Femur (tissue), 1 donor: ENCODE measurements at regions not wholly inside any gene's neighbourhood (a gene's known extent, or its start where the extent isn't known, plus 50 kb on each side); places are given as distances from the start of the nearest gene placed in this dataset.
A peak's percentile ranks its signal among the peaks of the same experiment; 100 is the strongest.
"Not testable (repeated sequence)": the region's sequence is repeated elsewhere in the genome, so short reads cannot be mapped to it uniquely, and the experiment has no call there.

Source experiments
- DNase-seq: peaks from one replicate; pipeline ENCODE4 v3.0.0-alpha.2; 2017

DNA sequence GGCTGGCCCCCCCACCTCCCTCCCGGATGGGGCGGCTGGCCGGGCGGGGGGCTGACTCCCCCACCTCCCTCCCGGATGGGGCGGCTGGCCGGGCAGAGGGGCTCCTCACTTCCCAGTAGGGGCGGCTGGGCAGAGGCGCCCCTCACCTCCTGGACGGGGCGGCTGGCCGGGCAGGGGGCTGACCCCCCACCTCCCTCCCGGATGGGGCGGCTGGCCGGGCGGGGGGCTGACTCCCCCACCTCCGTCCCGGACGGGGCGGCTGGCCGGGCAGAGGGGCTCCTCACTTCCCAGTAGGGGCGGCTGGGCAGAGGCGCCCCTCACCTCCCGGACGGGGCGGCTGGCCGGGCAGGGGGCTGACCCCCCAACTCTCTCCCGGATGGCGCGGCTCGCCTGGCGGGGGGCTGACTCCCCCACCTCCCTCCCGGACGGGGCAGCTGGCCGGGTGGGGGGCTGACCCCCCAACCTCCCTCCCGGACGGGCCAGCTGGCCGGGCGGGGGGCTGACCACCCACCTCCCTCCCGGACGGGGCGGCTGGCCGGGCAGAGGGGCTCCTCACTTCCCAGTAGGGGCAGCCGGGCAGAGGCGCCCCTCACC lies 194.1 kb upstream of the GRIA1 start:
- not testable (repeated sequence) for DNase-seq

DNA sequence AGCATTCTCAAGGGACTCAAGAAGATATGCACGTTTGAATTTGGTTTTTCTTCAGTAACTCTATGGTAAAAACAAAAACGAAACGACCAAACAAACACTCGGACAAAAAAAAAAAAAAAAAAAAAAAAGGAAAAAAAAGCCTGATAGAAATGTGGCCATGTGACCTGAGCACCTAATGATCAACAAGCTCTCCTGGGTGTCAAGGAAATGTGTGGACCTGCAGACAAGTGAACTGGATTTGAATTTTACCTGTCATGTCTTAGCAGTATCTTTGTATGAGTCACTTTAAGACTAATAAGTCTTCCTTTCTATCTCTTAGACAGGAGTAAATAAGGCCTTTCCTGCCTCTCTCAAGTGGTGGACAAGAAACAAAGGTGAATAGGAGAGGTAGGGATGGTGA lies 190.6 kb upstream of the GRIA1 start:
- no peak for DNase-seq

DNA sequence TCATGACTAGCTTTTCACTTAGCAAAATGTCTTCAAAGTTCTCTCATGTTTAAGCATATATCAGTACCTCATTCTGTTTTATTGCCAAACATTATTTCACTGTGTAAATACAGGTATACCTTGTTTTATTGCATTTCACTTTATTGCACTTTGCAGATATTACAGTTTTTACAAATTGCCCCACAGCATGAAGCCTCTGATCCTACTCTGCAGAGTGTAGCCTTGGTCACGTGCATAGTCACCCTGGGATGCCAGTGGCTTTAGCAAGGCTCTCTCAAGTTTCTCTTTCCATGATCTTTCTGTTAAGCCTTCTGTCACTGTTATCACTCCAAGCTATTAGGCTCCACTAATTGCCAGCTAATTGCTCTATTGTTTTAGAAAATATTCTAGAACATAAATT lies 182.2 kb upstream of the GRIA1 start:
- DNase-seq, result no peak

DNA sequence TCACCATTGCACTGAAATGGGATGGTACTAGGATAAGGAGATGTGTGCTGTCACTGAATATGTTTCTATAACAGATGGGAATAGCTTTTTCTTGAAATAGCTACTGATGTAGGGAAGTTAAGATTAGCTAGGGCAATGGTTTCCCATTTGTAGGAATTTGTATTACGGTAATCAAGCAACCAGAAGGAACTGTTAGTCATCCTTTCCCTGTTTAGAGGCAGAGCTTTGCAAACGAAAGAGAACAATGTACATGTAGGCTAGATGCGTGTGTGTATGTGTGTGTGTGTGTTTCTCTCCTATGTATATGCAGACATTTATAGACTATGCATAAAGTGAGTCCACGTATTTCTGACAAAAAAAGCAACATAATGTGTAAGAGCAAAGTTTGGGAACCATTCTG lies 171.9 kb upstream of the GRIA1 start:
- DNase-seq, result no peak

DNA sequence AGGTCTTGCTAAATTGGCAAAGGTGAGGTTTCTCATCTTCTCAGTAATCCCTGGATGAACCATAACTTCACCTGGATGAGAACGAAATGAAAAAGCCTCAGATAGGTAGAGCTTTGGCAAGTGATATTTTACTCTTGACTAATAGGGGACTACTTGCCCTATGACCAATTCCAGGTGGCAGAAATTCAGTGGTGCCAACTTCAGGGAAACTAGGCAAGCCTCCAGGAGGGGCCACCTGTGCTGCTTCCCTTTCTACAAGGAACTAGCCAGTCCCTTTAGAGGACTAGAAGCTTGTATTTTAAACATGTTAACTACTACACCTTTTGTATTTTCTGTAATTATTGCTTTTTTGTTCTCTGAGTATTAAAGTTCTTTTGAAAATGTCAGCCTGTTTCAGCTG lies 169.0 kb upstream of the GRIA1 start:
- DNase-seq, result no peak

DNA sequence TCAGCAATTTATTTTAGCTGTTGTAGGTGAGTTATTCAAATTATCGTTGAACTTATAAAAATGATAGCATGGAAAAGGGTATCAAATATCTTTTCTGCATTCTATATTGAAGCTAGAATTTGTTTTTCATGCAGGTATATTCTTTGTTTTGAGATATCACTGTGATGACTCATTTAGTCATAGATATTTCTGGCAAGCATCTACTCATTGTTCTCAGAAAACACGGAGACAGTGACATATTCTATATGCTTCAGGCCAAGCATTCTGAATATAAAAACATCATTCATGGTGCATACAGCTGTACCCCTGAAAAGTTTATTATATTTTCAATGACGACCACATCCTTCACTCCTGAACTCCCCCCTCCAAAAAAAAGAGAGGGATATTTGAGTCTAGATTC lies 150.3 kb upstream of the GRIA1 start:
- no peak for DNase-seq

DNA sequence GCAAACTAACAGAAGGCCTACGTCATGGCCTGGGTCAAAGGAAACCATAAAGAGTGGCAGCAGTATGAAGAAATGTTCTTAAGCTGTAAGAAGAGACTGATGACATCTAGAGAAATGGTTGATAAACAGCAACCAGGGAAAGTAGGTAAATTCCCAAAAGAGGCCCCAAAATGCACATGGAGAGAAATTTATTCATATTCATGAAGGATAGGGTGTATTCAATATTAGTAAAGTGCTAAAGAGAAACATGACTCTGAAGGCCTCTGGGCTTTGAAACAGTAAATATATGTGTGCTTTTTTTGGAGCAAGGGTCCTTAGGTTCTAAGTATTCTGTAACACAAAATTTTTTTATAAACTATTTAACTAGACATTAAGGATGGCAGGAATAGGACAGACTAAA lies 149.7 kb upstream of the GRIA1 start:
- DNase-seq, result no peak

DNA sequence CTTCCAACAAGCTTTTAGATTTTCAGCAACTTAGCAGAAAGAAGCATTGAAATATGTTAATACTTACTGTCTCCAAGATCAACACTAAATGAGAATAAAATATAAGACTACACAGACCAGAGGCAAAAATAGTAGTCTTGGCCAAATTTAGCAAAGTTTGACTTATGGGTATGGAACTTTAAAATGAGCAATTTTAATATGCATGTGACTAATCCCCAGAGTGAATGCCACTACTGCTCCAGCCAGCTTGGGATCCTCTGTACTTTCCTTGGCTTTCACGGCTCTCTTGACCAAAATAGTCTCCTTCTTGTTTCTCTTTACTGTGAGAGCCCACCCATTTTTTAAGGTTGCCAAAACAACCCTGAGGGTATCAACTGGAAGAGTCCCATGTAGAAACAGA lies 148.0 kb upstream of the GRIA1 start:
- no peak for DNase-seq

DNA sequence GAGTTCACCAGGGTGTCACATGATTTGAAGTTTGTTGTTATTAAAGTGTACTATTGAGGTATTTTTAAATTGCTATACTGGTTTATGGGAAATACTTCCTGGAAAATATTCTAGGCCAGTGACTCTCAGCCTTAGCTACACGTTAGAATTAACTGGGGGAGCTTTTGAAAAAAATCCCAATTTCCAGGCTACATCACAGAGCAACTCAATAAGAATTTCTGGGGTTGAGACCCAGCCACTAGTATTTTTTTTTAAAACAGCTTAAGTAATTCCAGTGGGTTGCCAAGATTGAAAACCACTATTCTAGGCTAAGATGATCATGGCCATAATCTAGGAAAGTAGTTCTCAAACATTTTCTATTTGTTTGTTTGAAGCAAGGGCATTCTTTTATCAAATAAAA lies 142.9 kb upstream of the GRIA1 start:
- DNase-seq, result no peak

DNA sequence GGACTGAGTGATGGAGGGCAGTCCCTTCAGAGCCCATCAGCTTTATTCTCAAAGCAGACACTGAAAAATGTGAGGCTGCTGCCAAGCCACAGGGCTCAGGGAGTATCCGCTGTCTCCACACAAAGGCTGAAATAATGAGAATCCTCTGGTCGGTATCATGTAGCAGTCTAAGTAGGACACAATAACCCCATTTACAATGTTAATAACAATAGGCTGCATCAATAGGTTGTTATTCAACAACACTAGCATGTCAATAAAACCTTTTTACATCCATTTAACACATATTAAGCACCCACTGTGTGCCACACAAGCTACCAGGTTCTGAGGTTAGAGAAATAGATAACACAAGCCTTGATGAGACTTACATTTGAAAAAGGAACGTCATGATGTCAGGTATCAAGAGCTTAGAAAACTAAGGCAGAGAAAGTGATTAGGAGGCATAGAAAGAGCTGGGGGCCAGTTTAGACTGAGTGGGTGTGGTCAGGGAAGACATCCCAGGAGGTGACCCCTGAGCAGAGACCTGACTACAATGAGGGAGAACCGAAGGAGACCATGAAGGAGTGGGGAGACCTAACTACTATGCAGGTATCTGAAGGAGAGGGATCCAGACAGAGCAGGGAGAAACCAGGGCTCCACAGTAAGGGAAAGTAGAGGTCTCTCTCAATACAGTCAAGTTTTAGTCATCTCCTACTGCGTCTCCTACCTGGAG lies 140.1 kb upstream of the GRIA1 start:
- peak; percentile 41 for DNase-seq

DNA sequence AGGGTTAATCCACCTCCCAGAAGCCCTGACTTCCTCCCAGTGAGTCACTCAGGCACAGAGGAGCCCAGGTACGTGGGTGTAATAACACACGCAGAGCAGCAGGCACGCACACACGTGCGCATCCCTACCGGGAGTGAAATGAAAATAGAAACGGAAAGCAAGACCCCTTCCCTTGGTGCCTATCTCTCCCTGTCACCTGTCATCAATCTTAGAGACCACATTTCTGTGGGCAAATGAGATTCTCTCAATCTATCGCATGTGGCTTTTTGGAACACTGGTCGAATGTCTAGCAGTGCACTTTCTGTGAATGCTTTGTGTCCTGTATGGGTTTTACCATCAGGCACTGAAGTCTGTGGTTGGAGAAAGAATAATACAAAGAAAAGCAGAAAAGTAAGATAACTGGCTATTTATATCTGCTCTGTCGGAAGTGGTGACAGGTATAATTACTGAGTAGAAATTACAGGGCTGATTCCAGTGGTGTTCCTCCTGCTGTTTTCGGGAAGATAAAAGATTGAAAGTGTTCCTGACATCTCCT lies 137.7 kb upstream of the GRIA1 start:
- DNase-seq, result no peak

DNA sequence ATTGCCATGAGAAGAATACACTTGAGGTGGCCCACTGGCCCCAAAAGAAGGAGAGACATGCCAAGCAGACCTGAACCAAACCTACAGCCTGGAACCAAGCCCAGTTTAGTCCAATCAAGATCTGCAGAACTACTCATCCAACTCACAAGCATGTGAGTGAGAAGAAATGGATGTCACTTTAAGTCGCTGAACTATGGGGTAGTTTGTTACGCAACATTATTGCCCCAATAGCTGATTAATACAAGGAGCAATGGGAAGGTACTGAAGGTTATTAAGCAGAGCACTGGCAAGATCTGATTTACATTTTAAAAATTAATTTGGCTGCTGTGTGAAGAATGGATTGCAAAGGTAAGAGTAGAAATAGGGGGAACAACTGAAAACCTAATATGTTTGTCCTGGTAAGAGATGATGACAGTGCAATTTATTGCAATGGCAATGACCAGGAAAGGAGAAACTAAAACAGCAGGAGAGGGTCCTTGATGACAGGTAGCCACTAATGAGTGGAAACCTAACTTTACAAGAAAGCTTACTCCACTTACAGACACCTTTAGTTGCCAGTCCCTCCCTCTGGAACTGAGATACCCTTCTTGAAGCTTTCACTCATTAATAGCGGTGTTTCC lies 132.9 kb upstream of the GRIA1 start:
- DNase-seq, result no peak

DNA sequence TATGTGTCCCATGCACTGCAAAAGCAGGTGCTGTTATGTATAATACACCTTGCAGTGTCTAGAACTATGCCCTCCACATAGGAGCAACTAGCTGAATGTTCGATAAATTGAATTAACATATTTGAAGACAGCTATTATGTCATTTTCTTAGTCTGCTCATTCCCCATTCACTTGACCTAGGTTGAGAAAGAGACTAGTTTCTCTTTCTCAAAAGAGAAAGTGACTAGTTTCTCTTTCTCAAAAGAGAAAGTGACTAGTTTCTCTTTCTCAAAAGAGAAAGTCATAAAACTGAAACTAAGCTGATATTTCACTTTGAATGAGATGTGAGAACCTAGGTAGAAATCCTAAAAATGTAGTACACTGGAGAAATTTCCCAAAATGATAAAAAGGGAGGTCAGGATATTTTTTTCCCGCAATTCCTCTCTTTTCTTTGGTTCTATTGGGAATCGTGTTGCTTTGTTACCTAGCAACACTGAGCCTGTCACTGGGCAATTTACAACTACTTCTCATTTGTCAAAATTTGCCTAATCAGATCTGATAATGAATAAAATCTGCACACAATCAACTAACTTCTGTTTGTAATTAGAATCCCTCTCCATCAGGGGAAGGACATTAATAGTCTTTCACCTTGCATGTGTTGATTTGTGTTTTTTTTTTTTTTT lies 132.0 kb upstream of the GRIA1 start:
- no peak for DNase-seq

DNA sequence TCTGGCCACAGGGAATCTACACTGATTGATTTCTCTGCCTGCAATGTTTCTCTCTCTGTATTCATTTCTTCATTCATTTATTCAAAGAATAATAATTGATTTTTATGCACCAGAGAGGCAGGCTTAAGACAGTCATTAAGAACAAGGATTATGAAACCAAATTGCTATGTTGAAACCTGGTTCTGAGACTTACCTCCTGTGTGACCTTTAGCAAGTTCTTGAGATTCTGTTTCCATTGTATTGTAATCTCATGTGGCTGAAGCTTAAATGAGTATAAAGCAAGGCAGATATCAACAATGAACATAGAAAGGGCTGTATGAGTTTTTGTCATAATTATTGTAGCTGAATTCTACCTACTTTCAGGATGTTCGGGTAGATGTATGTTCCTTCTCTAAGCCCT lies 129.6 kb upstream of the GRIA1 start:
- no peak for DNase-seq

DNA sequence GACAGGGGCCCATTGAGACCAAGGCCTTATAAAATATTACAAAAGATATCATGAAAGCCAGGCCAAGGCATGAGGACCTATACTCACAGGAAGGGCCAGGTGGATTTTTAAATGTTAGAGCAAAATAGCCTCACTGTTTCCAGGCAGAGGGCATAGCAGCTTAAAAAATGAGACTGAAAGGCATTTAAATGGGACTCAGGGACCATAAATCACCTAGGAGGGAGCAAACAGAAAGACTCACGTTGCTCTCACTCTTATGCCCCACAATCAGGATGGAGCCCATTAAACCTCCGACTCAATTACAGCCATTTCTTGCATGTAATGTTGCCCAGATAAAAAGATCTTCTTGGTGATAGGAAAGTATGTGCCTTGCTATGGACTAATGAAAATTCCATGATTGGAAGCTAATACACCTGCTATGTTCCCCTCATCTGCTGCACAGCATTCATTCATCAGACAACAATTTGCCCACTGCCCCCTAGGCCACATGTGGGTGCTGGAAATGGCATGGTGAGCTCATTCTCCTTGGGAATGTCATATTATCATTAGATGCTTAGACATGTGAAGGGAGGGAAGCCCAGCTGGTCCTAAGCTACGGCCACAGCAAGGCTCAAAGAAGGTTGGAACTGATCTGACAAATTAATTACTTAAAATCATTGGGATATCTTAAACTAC lies 128.6 kb upstream of the GRIA1 start:
- DNase-seq, result no peak

DNA sequence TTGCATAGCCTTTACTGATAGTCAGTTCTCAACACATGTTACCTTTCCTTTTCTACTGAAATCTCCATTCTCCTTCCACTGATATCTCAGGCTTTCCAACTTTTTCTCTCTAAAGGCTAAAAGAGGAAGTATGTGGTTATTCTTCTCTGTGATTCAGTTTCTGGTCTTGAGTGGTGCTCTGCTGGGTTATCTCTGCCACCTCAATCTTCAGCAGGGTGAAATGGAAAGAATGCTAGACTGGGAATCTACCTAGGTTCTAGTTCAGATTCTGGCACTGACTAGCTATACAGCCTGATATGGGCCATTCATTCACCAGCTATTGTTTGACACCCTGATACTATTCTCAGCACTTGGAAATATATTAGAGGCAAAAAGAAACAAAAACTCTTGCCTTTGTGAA lies 124.9 kb upstream of the GRIA1 start:
- no peak for DNase-seq

DNA sequence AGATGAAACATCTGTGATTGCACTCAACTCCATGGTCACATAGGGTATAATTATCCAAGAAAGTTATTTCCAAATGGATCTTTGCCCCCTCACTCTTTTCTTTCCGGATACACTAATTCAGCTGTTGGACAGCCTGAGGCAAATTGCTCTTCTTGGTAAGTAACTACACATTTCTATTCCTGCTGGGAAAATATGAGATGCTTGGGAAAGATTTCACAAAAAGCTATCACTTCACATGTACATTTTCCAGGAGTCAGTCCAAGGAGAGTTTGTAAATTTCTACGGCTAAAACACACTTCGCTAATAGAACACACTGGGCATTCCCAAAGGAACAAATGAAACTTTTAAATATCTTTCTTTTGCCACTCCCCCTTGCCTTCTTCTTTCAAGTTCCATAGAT lies 123.0 kb upstream of the GRIA1 start:
- DNase-seq, result peak; percentile 17

DNA sequence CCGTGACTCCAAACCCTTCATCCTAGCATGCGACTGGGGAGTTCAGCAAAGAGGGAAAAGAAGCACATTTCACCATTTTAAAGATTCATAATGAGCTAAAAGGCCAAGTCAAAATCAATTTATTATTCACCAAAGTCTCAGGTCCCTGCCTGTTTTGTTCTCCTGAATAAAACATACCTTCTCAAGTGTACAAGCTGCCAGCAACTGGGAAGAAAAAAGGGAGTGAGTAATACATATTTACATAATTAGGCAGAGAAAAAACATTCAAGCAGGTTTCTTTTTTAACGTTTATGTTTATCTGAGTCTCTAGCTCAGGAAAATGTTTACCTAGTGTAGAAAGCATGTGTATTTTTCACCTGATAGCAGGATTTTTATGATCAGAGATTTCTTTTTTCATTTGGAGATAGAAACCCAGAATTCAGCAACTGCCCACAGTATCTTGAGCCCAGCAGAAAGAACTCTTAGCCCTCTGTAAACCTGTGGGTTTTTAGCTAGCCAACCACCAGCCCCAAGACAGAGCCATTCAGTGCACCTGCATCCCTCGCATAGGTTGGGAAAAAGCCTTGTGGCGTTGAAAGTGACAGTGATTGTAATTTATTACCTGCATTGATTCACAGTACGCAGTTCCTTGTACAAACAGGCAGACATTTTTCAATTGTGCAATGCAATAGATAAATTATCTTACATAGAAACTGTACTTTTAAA lies 117.9 kb upstream of the GRIA1 start:
- DNase-seq, result no peak

DNA sequence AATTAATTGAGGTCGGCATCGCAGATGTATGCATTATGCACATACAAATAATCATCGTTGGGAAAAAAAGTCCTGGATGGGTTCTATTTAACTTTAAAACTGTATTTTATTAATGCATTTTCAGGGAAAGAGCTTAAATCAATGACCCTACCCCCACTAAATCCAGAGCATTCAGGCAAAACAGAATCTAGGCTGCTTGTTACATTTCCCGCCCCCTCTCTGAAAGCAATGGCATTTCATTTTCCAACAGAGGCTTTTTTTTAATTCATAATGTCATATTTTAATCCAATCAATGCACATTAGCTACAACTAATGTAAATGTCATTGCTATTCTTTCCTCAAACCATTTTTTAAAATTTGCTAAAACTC lies 117.4 kb upstream of the GRIA1 start:
- DNase-seq, result no peak

DNA sequence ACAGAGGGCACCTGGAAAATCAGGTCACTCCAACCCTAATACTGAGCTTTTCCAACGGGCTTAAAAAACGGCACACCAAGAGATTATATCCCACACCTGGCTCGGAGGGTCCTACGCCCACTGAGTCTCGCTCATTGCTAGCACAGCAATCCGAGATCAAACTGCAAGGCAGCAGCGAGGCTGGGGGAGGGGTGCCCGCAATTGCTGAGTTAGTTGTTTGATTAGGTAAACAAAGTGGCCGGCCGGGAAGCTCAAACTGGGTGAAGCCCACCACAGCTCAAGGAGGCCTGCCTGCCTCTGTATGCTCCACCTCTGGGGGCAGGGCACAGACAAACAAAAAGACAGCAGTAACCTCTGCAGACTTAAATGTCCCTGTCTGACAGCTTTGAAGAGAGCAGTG lies 108.8 kb upstream of the GRIA1 start:
- not testable (repeated sequence) for DNase-seq

DNA sequence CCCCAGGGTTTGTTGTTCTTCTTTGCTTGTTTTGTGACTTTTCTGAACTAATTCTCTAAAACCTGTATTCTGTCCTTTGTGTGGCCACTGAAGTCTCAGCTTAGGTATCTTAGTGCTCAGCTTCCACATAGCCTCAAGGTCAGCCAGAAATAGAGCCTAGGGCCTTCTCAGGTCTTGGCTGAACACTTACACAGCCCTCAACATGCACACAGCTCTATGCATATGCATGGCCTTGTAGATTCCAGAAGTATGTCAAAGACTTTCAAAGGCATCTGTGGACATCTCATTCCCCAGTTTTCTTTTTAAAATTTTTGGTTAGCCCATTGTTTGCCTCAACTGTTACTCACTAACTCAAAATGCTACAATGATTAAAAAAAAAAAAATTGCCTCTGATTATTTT lies 99.9 kb upstream of the GRIA1 start:
- DNase-seq, result no peak

DNA sequence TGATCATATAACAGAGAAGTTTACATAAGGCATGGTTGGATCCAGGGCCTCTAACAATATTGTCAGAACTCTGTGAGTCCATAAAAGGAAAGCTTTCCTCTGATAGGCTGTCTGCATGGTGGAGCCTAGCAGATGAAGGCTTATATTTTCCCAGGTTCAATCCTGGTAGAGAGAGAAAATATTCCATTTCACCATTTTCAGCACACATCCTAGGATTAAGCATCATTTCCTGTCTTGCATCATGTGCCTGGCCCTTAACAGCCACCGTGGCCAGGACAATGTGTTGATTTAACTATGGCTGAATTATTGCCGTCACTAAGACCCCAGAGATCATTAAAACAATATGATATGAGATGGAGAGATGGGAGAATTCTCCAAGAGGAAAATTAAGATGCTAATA lies 90.9 kb upstream of the GRIA1 start:
- no peak for DNase-seq

DNA sequence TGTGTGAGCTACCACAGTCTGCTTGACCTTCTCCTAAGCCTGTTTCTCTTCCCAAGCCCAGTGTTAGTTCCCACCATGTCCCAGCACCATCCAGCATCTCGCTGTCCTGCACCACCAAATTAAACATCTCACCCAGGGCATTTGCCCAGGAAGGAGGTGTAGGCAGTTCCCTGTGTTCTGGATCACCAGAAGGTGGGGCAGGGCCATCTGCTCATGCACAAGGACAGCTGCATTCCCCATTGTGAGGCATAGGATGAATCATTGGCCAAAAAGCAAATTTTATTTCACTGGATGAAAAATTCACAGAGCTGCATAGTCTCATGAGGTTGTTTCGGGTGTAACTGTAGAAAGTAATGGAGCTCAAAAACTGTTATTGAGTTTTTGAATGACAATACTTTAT lies 89.5 kb upstream of the GRIA1 start:
- no peak for DNase-seq
